ENCODE measurements at regions not wholly inside any gene's neighbourhood (a gene's known extent, or its start where the extent isn't known, plus 50 kb on each side); places are given as distances from the start of the nearest gene placed in this dataset.

DNA sequence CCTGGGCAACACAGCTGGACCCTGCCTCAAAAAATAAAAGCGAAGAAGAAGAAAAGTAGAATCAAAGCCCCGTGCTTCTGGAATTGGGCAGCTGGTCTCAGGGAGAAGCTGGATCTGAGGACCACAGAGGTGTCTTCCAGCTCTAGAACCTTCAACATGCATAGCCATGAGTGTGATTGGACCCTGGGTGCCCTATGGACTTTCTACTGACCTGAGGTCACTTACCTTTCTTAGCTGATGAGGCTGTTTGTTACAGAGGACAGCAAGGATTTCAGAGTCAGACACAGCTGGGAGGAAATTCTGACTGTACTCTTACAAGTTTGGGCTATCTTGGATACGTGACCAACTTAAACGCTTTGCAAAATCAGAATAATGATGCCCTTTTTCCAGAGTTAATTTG lies 82.4 kb upstream of the GATA6 start:
- Histone ChIP-seq H3K9me3 (ENCODE audit: control insufficient read depth in 1 of 2, insufficient read depth in 1 of 2, low read depth in 1 of 2, low read length in 2 of 2) (no peaks in the 10 kb centered on the region), H3K4me3 (replicated peaks in 1 of 2; ENCODE audit: low read depth in 1 of 2, low read length in 2 of 2) (no peak overlapping the region), H3K4me1 (ENCODE audit: control insufficient read depth in 1 of 2, insufficient read depth in 2 of 2, low read length in 2 of 2) (no peaks in the 10 kb centered on the region), H3K9ac (ENCODE audit: low read length) (no peak overlapping the region), H3K27ac (ENCODE audit: low read depth, low read length) (no peak overlapping the region), H2AFZ (ENCODE audit: low read depth, low read length, poor library complexity, severe bottlenecking) (no peak overlapping the region), H4K20me1 (ENCODE audit: insufficient read depth) (no peaks in the 10 kb centered on the region), H3K79me2 (ENCODE audit: insufficient read depth, low read length) (no peaks in the 10 kb centered on the region), H3K27me3 (ENCODE audit: insufficient read depth, low read length) (no peaks in the 10 kb centered on the region), H3K36me3 (ENCODE audit: control insufficient read depth in 1 of 2, insufficient read depth in 2 of 2, low read length in 2 of 2) (no peaks in the 10 kb centered on the region), H3K9me2 (ENCODE audit: insufficient read depth) (no peaks in the 10 kb centered on the region), H3K4me2 (ENCODE audit: low read length) (no peak overlapping the region)
- intact Hi-C loops (cut with micrococcal nuclease), result no loop called here
- DNase-seq (ENCODE audit: low read depth, low spot score), result no peak
- TF ChIP-seq, protein P1, sequence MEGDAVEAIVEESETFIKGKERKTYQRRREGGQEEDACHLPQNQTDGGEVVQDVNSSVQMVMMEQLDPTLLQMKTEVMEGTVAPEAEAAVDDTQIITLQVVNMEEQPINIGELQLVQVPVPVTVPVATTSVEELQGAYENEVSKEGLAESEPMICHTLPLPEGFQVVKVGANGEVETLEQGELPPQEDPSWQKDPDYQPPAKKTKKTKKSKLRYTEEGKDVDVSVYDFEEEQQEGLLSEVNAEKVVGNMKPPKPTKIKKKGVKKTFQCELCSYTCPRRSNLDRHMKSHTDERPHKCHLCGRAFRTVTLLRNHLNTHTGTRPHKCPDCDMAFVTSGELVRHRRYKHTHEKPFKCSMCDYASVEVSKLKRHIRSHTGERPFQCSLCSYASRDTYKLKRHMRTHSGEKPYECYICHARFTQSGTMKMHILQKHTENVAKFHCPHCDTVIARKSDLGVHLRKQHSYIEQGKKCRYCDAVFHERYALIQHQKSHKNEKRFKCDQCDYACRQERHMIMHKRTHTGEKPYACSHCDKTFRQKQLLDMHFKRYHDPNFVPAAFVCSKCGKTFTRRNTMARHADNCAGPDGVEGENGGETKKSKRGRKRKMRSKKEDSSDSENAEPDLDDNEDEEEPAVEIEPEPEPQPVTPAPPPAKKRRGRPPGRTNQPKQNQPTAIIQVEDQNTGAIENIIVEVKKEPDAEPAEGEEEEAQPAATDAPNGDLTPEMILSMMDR (IDR thresholded peaks at IDR 0.05 in 2 of 3, conservative IDR thresholded peaks at IDR 0.05 in 1 of 3; ENCODE audit: borderline replicate concordance in 1 of 3, insufficient read depth in 1 of 3, low read depth in 2 of 3, low read length in 2 of 3), result no peak
- TF ChIP-seq SP1 (IDR thresholded peaks at IDR 0.05; ENCODE audit: low read depth) (no peak), POLR2A (IDR thresholded peaks at IDR 0.05; ENCODE audit: borderline replicate concordance, extremely low read depth, insufficient read depth, insufficient read length) (no peak), ELF1 (IDR thresholded peaks at IDR 0.05; ENCODE audit: borderline replicate concordance, low read depth) (no peak), EZH2 (IDR thresholded peaks at IDR 0.05) (no peak), RAD21 (IDR thresholded peaks at IDR 0.05; ENCODE audit: low read depth) (no peak), CEBPB (IDR thresholded peaks at IDR 0.05; ENCODE audit: low read depth) (no peak), FOSL1 (IDR thresholded peaks at IDR 0.05; ENCODE audit: low read depth) (no peak), CBX3 (IDR thresholded peaks at IDR 0.05; ENCODE audit: low read depth) (no peak), ZNF274 (IDR thresholded peaks at IDR 0.05; ENCODE audit: low read depth, low read length) (no peak), EZH2phosphoT487 (IDR thresholded peaks at IDR 0.05; ENCODE audit: borderline replicate concordance) (no peak), JUND (IDR thresholded peaks at IDR 0.05) (no peak), SIN3A (IDR thresholded peaks at IDR 0.05; ENCODE audit: low read depth) (no peak), EGR1 (IDR thresholded peaks at IDR 0.05; ENCODE audit: low read depth) (no peak)
- TF ChIP-seq, protein P2, sequence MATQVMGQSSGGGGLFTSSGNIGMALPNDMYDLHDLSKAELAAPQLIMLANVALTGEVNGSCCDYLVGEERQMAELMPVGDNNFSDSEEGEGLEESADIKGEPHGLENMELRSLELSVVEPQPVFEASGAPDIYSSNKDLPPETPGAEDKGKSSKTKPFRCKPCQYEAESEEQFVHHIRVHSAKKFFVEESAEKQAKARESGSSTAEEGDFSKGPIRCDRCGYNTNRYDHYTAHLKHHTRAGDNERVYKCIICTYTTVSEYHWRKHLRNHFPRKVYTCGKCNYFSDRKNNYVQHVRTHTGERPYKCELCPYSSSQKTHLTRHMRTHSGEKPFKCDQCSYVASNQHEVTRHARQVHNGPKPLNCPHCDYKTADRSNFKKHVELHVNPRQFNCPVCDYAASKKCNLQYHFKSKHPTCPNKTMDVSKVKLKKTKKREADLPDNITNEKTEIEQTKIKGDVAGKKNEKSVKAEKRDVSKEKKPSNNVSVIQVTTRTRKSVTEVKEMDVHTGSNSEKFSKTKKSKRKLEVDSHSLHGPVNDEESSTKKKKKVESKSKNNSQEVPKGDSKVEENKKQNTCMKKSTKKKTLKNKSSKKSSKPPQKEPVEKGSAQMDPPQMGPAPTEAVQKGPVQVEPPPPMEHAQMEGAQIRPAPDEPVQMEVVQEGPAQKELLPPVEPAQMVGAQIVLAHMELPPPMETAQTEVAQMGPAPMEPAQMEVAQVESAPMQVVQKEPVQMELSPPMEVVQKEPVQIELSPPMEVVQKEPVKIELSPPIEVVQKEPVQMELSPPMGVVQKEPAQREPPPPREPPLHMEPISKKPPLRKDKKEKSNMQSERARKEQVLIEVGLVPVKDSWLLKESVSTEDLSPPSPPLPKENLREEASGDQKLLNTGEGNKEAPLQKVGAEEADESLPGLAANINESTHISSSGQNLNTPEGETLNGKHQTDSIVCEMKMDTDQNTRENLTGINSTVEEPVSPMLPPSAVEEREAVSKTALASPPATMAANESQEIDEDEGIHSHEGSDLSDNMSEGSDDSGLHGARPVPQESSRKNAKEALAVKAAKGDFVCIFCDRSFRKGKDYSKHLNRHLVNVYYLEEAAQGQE (IDR thresholded peaks at IDR 0.05; ENCODE audit: low read depth), result no peak
- TF ChIP-seq, protein P3, sequence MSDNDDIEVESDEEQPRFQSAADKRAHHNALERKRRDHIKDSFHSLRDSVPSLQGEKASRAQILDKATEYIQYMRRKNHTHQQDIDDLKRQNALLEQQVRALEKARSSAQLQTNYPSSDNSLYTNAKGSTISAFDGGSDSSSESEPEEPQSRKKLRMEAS (IDR thresholded peaks at IDR 0.05), result no peak
- ChIA-PET RAD21 (ENCODE audit: low non-redundant PET in 1 of 2, low total read pairs in 2 of 2, uncharacterized antibody in 2 of 2, unreplicated experiment in 2 of 2) (no interaction called here), CTCF (no interaction called here), POLR2A (no interaction called here)
- no peak for ATAC-seq
- BruUV-seq (replicated peaks), result no TSS peak

All from HCT116 (cell line).